HFFc6 (cell line): ENCODE measurements at regions not wholly inside any gene's neighbourhood (a gene's known extent, or its start where the extent isn't known, plus 50 kb on each side); places are given as distances from the start of the nearest gene placed in this dataset.

Experiments
- DNase-seq: peaks from one replicate; pipeline ENCODE4 v3.0.0-alpha.2; 2018
- H3K27ac Mint-ChIP-seq: 2 replicates; pipeline ENCODE4 v1.8.0; 2020; ENCODE audit warnings: mild to moderate bottlenecking, mixed read lengths
- H3K27me3 Mint-ChIP-seq: 2 replicates; pipeline ENCODE4 v1.8.0; 2021; ENCODE audit warnings: mild to moderate bottlenecking, moderate library complexity, mixed read lengths; ENCODE audit not compliant: insufficient read depth
- H3K36me3 Mint-ChIP-seq: 2 replicates; pipeline ENCODE4 v1.8.0; 2021; ENCODE audit warnings: low read depth, mixed read lengths
- H3K4me1 Mint-ChIP-seq: 2 replicates; pipeline ENCODE4 v1.8.0; 2020; ENCODE audit warnings: low read depth, mixed read lengths
- H3K4me3 Mint-ChIP-seq: 2 replicates; pipeline ENCODE4 v1.8.0; 2020; ENCODE audit warnings: mild to moderate bottlenecking, moderate library complexity, mixed read lengths
- H3K9me3 Mint-ChIP-seq: 2 replicates; pipeline ENCODE4 v1.8.0; 2020; ENCODE audit warnings: mild to moderate bottlenecking, mixed read lengths
- TF ChIP-seq, protein P1 (sequence below): fragments of 200-600 bp; sonication (generic); IDR thresholded peaks from 2 replicates; pipeline ENCODE4 v1.5.0; 2021; ENCODE audit warnings: antibody characterized with exemption, mild to moderate bottlenecking

DNA sequence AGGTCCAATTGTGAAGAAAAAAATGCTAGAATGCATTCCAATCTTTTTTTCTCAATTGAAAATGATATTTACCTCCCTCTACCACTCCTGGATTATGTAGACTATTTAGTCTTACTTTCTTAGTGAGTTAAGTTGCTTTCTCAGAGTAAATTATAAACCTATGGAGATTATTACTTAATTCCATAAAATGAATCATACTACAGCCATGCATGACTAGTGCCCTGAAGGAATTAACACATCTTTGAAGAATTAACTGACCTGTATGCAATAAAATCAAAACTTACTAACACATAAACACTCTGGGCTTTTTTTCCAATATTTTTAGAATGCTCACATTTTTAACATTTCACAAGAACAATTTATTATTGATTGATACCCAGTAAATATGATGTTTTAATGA is 379.4 kb upstream of the DACH1 start:
- no peak overlapping the region for H3K27ac Mint-ChIP-seq
- no peak for DNase-seq

DNA sequence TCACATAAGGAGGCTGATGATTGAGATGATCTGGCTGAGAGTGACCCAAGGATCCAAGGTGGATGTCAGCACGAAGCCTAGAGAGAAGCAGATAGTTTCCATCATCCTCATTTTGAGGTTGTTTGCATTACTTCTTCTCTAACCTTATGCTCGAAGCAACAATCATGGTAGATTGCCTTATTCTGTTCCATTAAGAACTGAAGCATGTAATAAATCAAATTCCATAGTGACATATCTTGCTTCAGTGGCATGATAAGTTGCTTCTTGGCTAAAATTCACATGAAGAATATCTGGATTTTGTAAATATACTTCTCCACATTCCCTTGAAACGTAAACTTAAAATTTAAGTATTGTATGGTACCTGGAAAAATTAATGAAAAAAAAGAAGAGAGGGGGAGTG is 377.8 kb upstream of the DACH1 start:
- no peaks in the 10 kb centered on the region for H3K36me3 Mint-ChIP-seq
- H3K4me3 Mint-ChIP-seq = no peak overlapping the region
- H3K4me1 Mint-ChIP-seq = peaks cover 8% of the 10 kb centered on the region; the same call in 1 of the 2 replicates
- H3K27ac Mint-ChIP-seq = no peak overlapping the region
- DNase-seq = no peak
- peaks cover 1% of the 10 kb centered on the region; the same call in 1 of the 2 replicates for H3K27me3 Mint-ChIP-seq
- TF ChIP-seq, protein P1, sequence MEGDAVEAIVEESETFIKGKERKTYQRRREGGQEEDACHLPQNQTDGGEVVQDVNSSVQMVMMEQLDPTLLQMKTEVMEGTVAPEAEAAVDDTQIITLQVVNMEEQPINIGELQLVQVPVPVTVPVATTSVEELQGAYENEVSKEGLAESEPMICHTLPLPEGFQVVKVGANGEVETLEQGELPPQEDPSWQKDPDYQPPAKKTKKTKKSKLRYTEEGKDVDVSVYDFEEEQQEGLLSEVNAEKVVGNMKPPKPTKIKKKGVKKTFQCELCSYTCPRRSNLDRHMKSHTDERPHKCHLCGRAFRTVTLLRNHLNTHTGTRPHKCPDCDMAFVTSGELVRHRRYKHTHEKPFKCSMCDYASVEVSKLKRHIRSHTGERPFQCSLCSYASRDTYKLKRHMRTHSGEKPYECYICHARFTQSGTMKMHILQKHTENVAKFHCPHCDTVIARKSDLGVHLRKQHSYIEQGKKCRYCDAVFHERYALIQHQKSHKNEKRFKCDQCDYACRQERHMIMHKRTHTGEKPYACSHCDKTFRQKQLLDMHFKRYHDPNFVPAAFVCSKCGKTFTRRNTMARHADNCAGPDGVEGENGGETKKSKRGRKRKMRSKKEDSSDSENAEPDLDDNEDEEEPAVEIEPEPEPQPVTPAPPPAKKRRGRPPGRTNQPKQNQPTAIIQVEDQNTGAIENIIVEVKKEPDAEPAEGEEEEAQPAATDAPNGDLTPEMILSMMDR = no peak
- peaks cover 18% of the 10 kb centered on the region for H3K9me3 Mint-ChIP-seq

More for the DNA sequence above, 379.4 kb upstream of the DACH1 start:
- Mint-ChIP-seq H3K27me3 (peaks cover 1% of the 10 kb centered on the region; the same call in 1 of the 2 replicates), H3K9me3 (peaks cover 24% of the 10 kb centered on the region), H3K4me3 (no peak overlapping the region), H3K4me1 (peaks cover 8% of the 10 kb centered on the region; the same call in 1 of the 2 replicates), H3K36me3 (no peaks in the 10 kb centered on the region)
- TF ChIP-seq, protein P1 = no peak

DNA sequence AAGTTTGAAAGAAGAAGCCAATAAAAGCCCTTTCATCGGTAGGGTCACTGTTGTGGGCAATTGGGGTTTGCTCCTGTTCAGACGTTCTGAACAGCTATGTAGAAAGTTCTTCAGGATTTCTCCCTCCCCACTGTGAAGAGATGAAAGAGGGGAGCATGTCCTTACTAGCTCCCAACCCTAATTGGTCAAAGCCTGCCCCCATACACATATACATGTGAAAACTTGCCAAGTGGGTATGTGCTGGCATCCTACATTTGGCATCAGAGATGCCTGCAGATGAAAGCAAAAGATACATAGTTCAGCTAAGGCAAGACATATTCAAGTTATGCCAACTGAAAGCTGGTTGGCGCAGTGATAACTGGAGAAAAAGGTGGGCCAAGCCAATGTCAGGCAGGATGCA is 363.1 kb upstream of the DACH1 start:
- H3K27ac Mint-ChIP-seq = no peak overlapping the region
- DNase-seq = no peak
- peaks cover 9% of the 10 kb centered on the region for H3K9me3 Mint-ChIP-seq
- no peaks in the 10 kb centered on the region for H3K27me3 Mint-ChIP-seq
- H3K4me1 Mint-ChIP-seq = no peaks in the 10 kb centered on the region
- no peaks in the 10 kb centered on the region for H3K36me3 Mint-ChIP-seq
- no peak overlapping the region for H3K4me3 Mint-ChIP-seq
- TF ChIP-seq, protein P1 = no peak

DNA sequence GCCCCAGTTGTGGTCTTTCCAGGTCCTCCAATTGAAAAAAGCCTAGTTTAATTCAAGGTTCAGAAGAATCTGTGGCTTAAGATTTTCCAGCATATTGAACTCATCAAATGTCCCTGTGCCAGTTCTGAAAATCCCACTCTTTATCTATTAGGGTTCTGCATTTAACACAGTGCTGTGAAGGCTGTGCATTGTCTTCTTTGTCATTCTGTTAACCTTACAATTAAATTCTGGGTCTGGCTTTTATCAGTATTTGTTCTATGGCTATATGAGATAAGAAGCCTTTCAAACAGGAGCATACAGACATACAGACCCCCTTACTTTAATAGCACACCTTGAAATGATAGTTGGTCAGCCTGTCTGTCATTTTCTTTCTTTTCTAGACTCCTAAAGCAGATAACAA is 362.1 kb upstream of the DACH1 start:
- peaks cover 12% of the 10 kb centered on the region for H3K9me3 Mint-ChIP-seq
- no peak overlapping the region for H3K4me3 Mint-ChIP-seq
- no peak overlapping the region for H3K27ac Mint-ChIP-seq
- H3K4me1 Mint-ChIP-seq = no peaks in the 10 kb centered on the region
- TF ChIP-seq, protein P1 = no peak
- H3K27me3 Mint-ChIP-seq = no peaks in the 10 kb centered on the region
- H3K36me3 Mint-ChIP-seq = no peaks in the 10 kb centered on the region
- DNase-seq = no peak

DNA sequence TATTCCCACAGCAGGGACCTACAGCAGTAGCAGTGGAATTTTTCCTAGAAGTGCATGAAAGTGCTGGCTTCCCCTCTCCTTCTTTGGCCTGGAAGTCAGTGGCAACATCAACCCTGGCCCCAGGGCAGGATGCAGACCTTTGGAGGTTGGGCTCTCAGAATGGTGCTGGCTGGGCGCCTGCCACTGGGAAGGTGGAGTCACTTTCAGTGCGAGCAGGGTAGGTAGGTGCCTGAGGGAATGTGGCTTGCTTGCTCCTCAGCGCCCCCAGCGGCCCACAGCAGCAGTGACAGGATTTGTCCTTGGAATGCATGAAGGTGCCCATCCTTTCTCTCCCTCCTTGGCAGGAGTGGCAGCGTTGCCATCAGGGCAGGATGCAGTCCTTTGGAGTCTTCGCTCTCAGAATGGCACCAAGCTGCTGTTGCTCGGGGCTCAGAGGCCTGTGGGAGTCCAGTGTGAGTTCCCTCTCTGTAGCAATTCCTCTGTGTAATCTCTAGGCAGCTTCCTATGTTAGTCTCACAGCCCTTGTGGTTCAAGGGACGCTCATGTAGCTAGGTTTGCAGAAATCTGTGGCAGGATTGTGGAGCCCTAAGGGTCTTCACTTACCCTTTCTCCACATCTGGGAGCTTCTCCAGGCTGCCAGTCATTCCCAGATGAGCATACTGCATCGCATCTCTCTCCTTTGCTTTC is 354.4 kb upstream of the DACH1 start:
- no peaks in the 10 kb centered on the region for H3K4me1 Mint-ChIP-seq
- peaks cover 34% of the 10 kb centered on the region for H3K9me3 Mint-ChIP-seq
- H3K27me3 Mint-ChIP-seq = no peaks in the 10 kb centered on the region; the same call in 1 of the 2 replicates
- TF ChIP-seq, protein P1 = peak; percentile 55; the same call in 1 of the 2 replicates
- H3K36me3 Mint-ChIP-seq = no peaks in the 10 kb centered on the region
- no peak overlapping the region for H3K27ac Mint-ChIP-seq
- H3K4me3 Mint-ChIP-seq = no peak overlapping the region
- no peak for DNase-seq
